NCI-H2196 treated with DMSO at 0.1 percent for 48 hours (cell line): ENCODE measurements at regions not wholly inside any gene's neighbourhood (a gene's known extent, or its start where the extent isn't known, plus 50 kb on each side); places are given as distances from the start of the nearest gene placed in this dataset.
A peak's percentile ranks its signal among the peaks of the same experiment; 100 is the strongest.

Experiments
- DNase-seq: peaks from one replicate; lab custom pipeline; 2025; ENCODE audit not compliant: unreplicated experiment; lab: John Stamatoyannopoulos, UW

DNA sequence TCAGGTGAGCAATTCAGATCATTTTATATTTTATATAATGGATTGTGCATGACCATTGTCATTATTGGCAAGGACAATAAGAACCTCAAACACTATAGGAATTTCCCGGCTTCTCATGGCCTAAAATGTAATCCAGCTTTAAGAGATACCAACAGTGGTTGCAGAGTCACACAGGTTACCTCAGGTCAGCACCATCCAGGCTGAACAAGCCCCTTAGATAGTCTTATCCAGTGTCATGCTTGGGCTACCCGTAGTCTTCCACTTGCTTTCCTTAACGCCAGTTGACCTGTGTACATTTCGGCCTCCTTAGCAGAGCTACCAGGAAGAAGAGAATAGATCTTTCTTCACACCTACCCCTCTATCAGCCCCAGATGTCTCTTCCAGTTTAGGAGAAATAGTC, 293.3 kb upstream of the SYT4 start:
- DNase-seq, result no peak

DNA sequence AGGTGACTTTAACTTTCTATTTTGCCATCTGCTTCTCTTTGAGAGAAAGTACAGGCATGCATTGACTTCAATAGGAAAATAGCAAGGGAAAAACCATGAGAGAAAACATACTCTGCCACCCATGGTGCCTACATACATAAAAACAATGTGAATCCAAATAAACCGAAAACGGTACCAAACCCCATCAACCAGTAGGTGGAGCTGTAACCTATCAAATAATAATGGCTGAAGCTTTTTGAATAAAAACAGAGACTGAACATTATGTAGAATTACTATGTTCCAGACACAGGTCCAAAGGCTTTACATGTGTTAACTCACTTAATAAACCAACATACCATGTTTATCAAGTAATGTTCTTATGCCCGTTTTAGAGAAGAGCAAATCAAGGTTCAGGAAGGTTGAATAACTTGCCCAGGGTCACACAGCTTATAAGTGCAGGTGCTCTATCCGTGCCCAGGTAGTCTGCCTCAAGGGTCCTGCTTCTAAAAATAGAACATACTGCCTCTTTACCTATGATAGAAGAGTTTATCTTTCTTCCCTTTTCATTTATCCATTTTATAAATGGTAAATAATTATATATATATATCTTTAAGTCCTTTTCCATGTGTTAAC, 293.9 kb upstream of the SYT4 start:
- peak; percentile 29 for DNase-seq

DNA sequence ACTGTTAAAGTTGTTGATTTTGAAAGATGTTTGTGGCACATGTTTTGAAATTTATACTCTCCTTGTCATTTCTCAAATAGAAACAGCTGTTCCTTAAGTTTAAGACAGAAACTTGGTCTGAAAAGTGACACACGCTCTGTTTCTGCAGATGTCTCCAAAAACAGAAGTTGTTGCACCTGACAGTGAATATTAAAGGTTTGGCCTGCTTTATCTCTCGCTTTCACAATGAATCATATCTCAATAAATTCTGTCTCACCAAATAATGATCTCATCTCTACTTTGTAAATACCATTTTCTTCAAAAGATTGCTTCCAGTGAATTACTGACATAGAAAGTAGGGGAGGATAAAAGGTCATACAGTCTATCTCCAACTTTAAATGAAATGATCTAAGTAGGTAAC, 294.9 kb upstream of the SYT4 start:
- no peak for DNase-seq

DNA sequence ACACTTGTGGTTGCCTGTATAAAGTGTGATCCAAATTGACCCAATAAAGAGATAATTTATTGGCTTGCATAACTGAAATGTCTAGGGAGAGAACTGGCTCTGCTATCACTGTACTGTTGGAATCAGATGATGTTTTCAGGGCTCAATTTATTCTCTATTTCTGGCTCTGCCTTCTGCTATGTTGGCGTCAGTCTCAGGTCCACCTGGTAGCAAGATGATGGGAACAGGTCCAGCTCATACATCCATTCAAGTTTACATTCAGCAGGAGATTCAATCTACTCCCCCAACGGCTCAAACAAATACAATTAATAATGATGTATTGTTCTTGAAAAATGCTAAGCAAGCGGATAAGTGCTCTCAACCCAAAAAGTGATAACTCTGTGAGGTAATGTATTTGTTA, 297.7 kb upstream of the SYT4 start:
- DNase-seq, result no peak

DNA sequence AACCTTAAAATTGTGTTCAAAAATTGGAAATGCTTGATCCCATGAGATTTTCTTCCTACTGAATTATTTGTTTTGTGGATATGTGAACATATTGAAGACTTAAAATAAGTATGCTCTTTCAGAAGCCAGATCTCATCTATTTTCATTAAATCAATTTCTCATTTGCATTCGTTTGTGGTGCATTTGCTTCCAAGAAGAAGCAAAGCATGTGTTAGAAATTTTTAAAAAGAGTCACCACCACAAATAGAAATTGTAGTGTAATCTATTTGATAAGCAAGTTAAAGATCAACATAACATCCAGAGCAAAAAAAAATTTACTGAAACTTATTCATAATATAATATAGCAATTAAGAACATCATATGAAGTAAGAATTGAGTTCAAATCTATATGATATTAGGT, 300.9 kb upstream of the SYT4 start:
- DNase-seq, result no peak

DNA sequence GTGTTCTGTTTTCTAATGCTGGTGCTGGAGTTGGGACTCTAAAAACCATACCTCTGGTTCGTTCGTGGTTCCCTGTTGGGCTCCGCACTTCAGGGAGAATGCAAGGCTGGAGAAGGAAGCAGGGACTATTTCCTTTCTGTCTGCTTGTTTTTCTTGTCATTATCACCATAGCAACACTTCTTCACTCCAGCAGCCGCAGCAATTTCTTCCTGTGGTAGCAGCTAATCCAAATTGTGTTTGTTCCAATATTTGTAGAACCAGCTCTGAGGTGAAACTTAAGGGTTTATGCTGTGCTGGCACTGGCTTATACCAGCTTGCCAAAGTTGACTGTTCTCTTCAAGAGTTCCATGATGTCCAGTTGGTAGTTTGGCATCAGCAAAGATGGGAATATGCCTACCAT, 301.4 kb upstream of the SYT4 start:
- DNase-seq, result no peak

DNA sequence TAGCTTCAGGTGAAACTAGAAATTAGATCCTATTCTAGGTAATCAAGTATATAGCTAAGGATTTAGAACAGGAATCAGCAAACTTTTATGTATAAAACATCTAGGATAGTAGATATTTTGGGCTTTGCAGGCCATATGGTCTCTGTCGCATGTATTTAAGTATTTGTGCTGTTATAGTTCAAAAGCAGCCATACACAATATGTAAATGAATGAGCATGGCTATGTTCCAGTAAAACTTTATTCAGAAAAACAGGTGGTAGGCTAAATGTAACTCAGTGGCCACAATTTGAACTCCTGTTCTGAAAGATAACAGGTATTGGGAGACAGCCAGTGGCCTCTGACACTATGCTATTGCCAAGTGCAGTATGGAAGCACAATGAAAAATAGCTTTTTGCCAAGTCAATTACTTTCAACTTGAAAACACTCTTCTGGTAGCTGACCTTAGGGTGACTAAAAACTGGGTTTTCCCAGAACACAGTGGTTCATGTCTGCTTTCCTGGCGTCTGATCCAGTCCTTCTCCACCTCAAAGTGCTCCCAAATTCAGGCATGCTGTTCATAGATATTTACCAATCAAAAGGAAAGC, 304.7 kb upstream of the SYT4 start:
- DNase-seq, result no peak

DNA sequence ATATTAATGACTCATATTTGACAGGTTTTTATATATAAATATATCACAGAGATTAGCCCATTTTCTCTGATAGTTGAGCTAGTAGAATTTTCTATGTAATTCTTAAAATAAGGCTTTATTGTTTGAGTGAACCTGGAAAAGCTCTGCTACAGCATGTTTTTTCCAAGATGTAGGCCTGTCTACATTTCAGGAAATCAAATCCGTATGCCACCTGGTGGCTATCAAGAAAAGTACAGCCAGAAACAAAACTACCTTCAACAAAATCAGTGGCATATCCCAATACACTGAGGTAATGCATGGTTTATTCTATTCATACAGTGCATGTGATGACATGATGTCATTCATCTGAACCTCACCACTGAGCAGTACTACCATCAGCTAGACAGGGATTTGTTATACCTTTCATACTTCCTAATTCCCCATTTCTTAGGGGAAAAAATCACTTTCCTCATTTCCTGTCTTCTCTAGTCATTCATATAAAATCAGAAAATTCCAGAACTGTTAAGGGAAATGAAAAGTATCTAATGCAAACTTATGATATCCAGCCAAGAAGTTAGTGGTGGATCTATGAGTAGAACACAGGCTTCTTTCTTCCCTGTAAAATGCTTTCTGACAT, 310.4 kb upstream of the SYT4 start:
- DNase-seq, result peak; percentile 13

DNA sequence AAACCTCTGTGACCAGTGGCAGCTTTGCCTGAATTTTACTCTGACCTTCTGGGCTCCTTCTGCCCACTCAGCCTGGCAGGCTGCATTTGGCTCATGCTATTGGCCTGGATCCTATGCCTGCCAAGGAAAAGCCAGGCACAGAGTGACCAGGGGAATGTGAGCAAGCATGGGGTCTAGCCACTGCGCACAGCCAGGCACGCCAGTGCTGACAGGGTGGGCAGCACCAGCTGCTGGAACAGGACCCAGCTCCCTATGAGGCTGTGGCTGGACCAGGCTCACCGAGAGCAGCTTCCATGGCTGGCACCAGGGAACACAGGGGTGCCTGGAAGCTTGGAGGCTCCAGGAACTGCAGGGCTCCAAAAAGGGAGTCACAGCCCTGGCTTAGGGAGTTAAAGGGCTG, 311.5 kb upstream of the SYT4 start:
- no peak for DNase-seq

DNA sequence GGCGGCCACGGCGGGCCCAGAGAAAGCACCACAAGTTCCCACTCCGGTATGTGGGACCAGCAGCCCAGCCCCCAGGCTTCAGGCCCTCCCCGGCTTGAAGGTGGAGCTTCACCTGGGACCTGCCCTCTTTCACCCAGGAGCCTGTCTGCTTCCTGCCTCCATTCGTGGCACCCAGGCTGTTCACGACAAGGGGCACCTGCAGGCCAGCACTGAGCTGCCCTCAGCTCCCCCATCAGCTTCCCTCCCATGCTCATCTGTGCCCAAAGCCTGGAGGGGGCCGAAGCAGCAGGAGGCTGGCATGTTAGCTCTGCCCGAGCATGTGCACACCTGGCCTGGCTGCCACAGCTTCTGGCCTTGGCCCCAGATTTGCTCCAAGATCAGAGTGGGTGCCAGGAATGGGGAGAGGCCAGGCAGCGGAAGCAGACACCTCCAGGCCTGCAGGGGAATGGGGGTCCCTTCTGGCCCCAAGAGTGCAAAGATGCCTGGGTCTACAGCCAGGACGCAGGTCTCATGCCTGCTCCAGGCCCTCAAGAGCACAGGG, 312.4 kb upstream of the SYT4 start:
- DNase-seq, result no peak

DNA sequence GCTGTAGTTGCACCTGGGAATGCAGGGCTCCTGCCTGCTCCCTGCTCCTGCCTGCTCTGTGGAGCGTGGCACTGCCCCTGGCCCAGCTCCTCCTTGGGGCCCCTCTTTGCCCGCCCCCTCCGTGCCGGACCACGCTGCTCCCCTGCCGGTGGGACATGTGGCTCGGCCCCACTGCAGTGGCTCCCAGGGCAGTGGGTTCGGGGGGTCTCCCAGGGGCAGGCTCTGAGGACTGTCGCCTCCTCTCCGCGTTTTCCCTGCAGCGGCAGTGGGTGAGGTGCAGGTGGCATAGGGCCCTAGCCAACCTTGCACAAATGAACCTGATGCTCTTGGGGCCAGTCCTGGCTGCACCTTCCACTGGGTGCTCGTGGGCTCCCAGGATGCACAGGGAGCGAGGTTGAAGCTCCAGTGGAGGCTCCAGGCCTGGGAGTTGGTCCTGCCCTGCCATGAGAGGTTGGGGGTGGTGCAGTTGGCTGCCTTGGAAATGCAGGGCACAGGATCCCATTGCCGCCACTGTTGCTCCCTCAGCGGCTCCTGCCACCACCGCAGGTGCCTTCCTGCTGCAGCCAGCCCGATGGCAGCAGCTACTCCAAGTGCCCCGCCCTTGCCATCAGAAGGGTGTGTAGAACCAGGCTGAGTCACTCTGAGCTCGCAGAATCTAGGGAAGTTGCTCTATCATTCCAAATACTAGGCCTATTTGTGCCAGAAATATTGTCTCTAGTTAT, 313.1 kb upstream of the SYT4 start:
- DNase-seq, result no peak

DNA sequence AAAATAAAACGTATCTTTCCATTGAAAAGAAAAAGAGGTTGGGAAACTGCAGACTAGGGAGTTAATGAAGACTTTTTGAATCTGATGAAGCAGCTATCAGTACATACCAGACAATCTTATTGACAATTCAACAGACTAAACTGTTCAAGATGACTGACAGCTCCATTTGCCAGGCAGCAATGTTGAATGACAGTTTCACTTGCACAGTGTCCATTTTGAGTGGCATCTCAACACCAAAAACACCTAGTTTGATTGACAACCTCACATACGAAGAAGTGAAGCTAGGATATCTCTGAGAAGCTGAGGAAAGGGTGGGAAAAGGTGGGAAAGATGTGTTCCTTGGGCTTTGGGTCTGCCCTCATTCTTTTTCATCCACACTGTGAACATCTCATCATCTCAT, 315.0 kb upstream of the SYT4 start:
- DNase-seq, result no peak

DNA sequence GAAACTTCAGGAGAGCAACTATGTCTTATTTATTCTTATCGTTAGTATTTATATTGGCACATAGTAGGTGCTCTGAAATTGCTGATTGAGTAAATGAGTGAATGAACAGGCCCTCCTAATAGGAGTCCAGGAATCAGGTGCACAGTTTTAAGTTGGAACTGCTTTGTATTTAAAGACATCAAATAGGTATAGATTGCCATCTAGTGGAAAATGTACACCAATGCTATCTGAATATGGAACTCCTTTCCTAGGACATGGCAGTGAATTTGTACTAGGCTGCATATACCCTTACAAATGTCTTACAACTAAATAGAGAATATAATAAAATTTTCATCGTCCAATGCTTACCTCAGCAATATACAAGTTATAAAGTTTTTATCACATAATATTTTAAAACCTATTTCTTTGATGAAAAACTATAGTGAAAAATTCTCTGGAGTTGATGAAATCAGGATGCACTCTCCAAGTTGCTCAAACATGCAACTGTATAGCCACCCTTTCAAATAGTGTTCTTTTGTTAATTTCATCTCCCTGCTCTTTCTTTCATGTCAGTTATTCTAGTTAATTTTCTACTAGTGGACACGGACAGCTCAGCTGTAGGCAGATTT, 318.9 kb upstream of the SYT4 start:
- peak; percentile 7 for DNase-seq

DNA sequence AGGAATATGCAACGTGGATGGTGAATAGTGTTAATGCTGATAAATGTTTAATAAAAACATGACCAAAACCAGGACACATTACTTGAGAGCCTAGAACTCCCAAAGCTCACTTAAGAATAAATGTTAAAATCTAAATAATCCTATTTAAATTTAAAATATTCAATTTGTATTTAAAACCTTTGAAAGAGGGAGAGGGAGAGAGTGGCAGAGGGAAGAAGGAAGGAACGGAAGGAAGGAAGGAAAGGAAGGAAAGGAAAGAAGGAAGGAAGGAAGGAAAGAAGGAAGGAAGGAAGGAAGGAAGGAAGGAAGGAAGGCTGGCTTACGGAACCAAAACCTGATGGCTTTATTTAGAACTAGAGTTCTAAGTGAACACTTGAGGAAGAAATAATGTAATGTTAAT, 324.1 kb upstream of the SYT4 start:
- no peak for DNase-seq

DNA sequence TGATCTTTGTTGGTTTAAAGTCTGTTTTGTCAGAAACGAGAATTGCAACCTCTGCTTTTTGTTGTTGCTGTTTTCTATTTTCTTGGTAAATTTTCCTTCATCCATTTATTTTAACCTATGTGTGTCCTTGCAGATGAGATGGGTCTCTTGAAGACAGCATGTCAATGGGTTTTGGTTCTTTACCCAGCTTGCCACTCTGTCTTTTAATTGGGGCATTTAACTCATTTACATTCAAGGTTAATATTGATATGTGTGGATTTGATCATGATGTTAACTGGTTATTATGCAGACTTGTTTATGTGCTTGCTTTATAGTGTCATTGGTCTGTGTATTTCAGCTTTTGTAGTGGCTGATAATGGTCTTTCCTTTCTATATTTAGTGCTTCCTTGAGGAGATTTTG, 327.9 kb upstream of the SYT4 start:
- no peak for DNase-seq

DNA sequence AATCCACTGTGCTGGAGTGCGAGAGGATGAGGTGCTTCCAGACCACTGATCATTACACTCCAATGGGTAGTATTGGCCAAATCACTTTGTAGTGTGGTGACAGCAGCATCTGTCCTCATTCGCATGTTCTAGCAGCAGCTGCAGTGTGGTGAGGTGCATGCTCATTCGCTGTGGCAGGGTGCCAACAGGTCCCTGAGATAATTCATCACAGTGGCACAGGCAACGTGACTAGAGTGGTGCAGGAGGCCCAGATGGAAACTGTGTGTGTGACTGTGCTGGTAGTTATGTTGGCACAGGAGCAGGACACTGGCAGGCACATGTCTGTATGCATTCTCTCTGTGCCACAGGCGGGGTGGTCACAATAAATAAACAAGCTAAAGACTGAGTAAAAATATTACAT, 329.5 kb upstream of the SYT4 start:
- DNase-seq, result no peak

DNA sequence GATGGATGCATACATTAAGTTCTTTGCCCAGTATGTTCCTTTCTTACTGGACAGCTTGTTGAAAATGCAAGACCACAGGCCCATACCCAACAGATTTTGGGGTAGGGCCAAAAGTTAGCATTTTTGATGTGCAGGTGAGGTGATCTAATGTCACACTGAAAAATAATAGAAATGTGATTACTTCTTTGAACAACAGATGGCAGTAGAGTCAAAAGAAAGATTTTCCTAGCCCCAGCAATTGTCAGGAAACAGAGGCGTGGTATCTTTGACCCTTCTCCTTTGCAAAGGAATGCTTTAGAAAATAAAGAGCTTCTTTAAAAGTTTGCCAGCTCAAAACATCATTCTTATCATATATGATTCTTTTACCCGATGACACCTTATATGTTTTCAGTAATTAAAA, 343.6 kb upstream of the SYT4 start:
- peak; percentile 25 for DNase-seq

DNA sequence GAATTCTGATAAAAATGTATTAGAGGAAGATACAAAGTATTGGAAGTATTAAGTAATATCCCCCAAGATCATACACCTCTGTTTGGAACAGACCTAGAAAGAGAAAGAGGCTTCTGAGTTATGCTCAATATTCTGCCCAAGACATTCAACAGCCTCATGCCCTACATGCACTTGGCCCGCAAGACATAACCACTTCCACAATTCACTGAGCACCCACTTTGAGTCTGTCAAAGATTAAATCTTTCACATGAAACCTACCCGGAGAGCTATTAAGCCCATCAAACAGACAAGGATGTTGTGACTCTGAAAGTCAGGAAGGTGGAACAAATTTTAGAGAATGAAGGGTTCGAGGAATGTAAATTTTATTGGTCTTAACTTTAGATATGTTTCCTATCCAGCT, 344.7 kb upstream of the SYT4 start:
- no peak for DNase-seq

DNA sequence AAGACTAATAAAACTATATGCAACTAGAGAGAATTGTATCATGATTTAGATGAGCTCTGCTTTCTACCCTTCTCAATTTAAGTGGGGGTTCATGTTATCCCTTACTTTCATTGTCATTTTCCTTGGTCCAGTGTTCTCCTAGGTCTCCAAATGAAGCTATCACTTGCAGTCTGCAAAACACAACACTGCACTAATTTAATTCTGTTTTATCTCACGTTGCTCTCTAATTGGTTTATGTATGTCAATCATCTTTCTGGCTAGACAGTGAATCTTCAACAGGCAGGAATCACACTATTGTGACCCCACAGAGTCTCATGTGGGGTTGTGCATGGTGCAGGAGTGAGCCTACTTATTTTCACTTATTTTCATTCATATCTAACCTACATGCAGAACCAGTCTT, 348.3 kb upstream of the SYT4 start:
- no peak for DNase-seq

DNA sequence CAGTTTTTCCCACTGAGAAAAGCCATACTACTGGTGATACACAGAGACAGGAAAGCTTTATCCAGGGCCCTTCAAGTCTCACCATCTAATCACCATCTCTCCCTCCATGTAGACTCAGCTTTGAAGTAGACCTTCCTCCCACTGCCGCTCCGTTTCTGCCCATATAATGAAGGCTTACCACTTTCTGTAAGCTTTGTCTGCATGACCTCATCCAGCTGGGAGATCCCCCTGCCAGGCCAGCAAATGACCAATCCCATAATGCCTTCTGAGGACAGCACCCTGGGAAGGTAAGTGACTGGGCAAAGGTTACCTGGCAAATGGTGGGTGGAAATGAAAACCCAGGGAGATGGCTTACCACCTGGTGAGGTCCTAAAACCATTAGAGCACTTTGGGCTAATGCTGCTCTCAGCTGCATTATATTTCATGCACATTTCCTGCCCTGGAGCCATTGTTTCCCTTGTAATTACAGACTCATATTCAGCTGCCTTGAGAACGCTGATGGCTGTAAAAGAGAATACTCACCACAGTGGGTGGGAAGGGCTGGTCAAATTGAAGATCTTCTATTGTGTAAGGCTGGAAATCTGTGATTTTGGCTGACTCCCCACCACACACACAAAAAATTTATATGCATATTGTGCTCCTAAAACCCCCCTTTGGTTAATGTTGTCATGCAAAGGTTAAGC, 350.7 kb upstream of the SYT4 start:
- DNase-seq, result no peak

DNA sequence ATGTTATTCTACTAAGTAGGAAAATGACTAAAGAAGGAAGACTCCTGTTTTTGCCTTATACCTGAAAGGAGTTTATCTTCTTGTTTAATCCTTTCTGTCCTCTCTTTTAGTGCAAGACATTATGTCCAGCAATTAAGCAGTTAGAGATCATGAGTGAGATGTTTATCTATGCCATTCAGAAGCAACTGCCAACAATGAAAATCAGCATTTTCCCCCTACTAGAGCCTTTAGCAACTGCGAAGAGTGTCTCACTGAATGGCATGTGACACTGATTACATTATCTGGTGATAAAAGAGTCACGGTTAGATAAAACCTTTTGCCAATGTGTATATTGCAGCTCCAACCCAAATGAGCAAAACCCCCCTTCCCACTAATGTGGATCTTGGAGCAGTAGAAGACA, 357.7 kb upstream of the SYT4 start:
- DNase-seq, result no peak
